H1 (cell line): ENCODE measurements at regions not wholly inside any gene's neighbourhood (a gene's known extent, or its start where the extent isn't known, plus 50 kb on each side); places are given as distances from the start of the nearest gene placed in this dataset.

Experiments used
- CTCF ChIA-PET: fragments of 300-600 bp; sonication (Branson Sonifier 250); formaldehyde crosslinking; loops from one replicate; lab custom pipeline; 2021; ENCODE audit not compliant: partially characterized antibody; lab: Charles Lee
- POLR2A ChIA-PET: fragments of 300-600 bp; sonication (Branson Sonifier 250); formaldehyde crosslinking; loops from one replicate; lab custom pipeline; 2021; ENCODE audit warnings: inconsistent platforms; ENCODE audit not compliant: partially characterized antibody; lab: Charles Lee
- DNase-seq, 2 experiments: peaks; one replicate each; pipeline versions ENCODE4 v3.0.0 to v3.0.0-alpha.2; 2010 to 2022; ENCODE audit warnings: low spot score in 2 of 2, low read depth in 1 of 2, mixed read lengths in 1 of 2
- FAIRE-seq: peaks from 2 replicates; lab custom pipeline; 2011; peaks lifted over from hg19 to GRCh38; lab: Jason Lieb, UNC
- H2AFZ ChIP-seq: 2 replicates; pipeline ENCODE4 v1.8.1; 2012; ENCODE audit warnings: low read length, inconsistent platforms
- H2AK5ac ChIP-seq: 2 replicates; pipeline ENCODE4 v1.6.1; 2013; ENCODE audit warnings: low read depth, low read length
- H2BK120ac ChIP-seq: replicated peaks from 2 replicates; pipeline ENCODE3; 2013; ENCODE audit warnings: low read depth, low read length, inconsistent platforms
- H2BK12ac ChIP-seq: 2 replicates; pipeline ENCODE4 v1.6.1; 2013; ENCODE audit warnings: low read depth, low read length
- H2BK15ac ChIP-seq: 2 replicates; pipeline ENCODE4 v1.6.1; 2013; ENCODE audit warnings: low read length
- H2BK20ac ChIP-seq: 2 replicates; pipeline ENCODE4 v1.6.1; 2013; ENCODE audit warnings: low read length
- H2BK5ac ChIP-seq: 2 replicates; pipeline ENCODE4 v1.6.1; 2013; ENCODE audit warnings: low read depth, low read length
- H3K14ac ChIP-seq: 2 replicates; pipeline ENCODE4 v1.6.1; 2013; ENCODE audit warnings: inconsistent platforms; ENCODE audit not compliant: insufficient read length
- H3K18ac ChIP-seq: 2 replicates; pipeline ENCODE4 v1.6.1; 2013; ENCODE audit warnings: low read length; ENCODE audit errors: extremely low read depth
- H3K23ac ChIP-seq: 2 replicates; pipeline ENCODE4 v1.6.1; 2013; ENCODE audit warnings: inconsistent platforms; ENCODE audit not compliant: insufficient read length
- H3K23me2 ChIP-seq: 2 replicates; pipeline ENCODE4 v1.6.1; 2013; ENCODE audit warnings: low read depth, low read length
- H3K27ac ChIP-seq: 2 replicates; pipeline ENCODE4 v1.6.1; 2011; ENCODE audit warnings: low read depth, low read length, inconsistent platforms
- H3K27me3 ChIP-seq, 4 experiments: replicated peaks in 1 of 4; 1 replicate in 1 of 4; 2 replicates in 3 of 4; pipeline versions ENCODE4 v1.6.1 to v1.8.1; 2011 to 2013; ENCODE audit warnings: low read length in 3 of 4, mild to moderate bottlenecking in 3 of 4, inconsistent platforms in 2 of 4, mixed read lengths in 2 of 4, moderate library complexity in 1 of 4; ENCODE audit not compliant: control insufficient read depth in 3 of 4, insufficient read depth in 3 of 4; ENCODE audit errors: extremely low read depth in 1 of 4
- H3K36me3 ChIP-seq, 4 experiments: 2 replicates each; pipeline versions ENCODE4 v1.6.1 to v1.8.1; 2011 to 2013; ENCODE audit warnings: mild to moderate bottlenecking in 4 of 4, low read length in 3 of 4, moderate library complexity in 2 of 4, control low read depth in 1 of 4, inconsistent platforms in 1 of 4; ENCODE audit not compliant: insufficient read depth in 4 of 4, control insufficient read depth in 2 of 4
- H3K4ac ChIP-seq: replicated peaks from 2 replicates; pipeline ENCODE3; 2013; ENCODE audit warnings: low read length, low read depth, mixed read lengths, inconsistent platforms; ENCODE audit not compliant: insufficient read length
- H3K4me1 ChIP-seq, 4 experiments: replicated peaks in 1 of 4; 1 replicate in 1 of 4; 2 replicates in 3 of 4; pipeline versions ENCODE4 v1.6.1 to v1.8.1; 2011 to 2013; ENCODE audit warnings: low read length in 3 of 4, inconsistent platforms in 2 of 4, mixed read lengths in 1 of 4; ENCODE audit not compliant: insufficient read depth in 4 of 4, control insufficient read depth in 3 of 4
- H3K4me2 ChIP-seq, 2 experiments: 2 replicates each; pipeline versions ENCODE4 v1.6.1 to v1.8.1; 2011 to 2013; ENCODE audit warnings: low read depth in 2 of 2, low read length in 2 of 2, control low read depth in 1 of 2, inconsistent platforms in 1 of 2, mild to moderate bottlenecking in 1 of 2; ENCODE audit not compliant: insufficient read depth in 1 of 2
- H3K4me3 ChIP-seq, 4 experiments: fragments of 200-600, 300-600 bp in 1 of 4; sonication (generic), shearing (Covaris generic), sonication (Bioruptor Twin) in 1 of 4; 2 replicates each; pipeline versions ENCODE4 v1.5.1 to v1.8.1; 2011 to 2016; ENCODE audit warnings: low read length in 4 of 4, low read depth in 3 of 4, control low read depth in 2 of 4, inconsistent platforms in 2 of 4, mild to moderate bottlenecking in 2 of 4, mixed read lengths in 1 of 4, moderate library complexity in 1 of 4; ENCODE audit not compliant: insufficient read depth in 2 of 4; ENCODE audit errors: extremely low read depth in 1 of 4
- H3K56ac ChIP-seq: replicated peaks from 2 replicates; pipeline ENCODE3; 2013; ENCODE audit warnings: low read depth, mild to moderate bottlenecking, mixed read lengths, low read length, inconsistent platforms; ENCODE audit not compliant: insufficient read length
- H3K79me1 ChIP-seq: 2 replicates; pipeline ENCODE4 v1.6.1; 2013; ENCODE audit warnings: low read depth, low read length, control low read depth
- H3K79me2 ChIP-seq, 2 experiments: 2 replicates each; pipeline versions ENCODE4 v1.6.1 to v1.8.1; 2012 to 2013; ENCODE audit warnings: low read length in 2 of 2, mild to moderate bottlenecking in 2 of 2, inconsistent platforms in 1 of 2; ENCODE audit not compliant: insufficient read depth in 2 of 2, control insufficient read depth in 1 of 2
- H3K9ac ChIP-seq, 4 experiments: replicated peaks in 1 of 4; 1 replicate in 1 of 4; 2 replicates in 3 of 4; pipeline versions ENCODE4 v1.6.1 to v1.8.1; 2011 to 2013; ENCODE audit warnings: low read depth in 3 of 4, low read length in 3 of 4, control low read depth in 2 of 4, mild to moderate bottlenecking in 2 of 4, moderate library complexity in 2 of 4, inconsistent platforms in 1 of 4; ENCODE audit errors: extremely low read depth in 1 of 4
- H3K9me3 ChIP-seq, 2 experiments: 2 replicates each; pipeline versions ENCODE4 v1.6.1 to v1.8.1; 2012 to 2013; ENCODE audit warnings: mild to moderate bottlenecking in 2 of 2, moderate library complexity in 2 of 2, control low read depth in 1 of 2, inconsistent platforms in 1 of 2, low read depth in 1 of 2, low read length in 1 of 2, mixed read lengths in 1 of 2; ENCODE audit not compliant: insufficient read depth in 2 of 2
- H4K20me1 ChIP-seq, 2 experiments: replicated peaks in 1 of 2; 2 replicates each; pipeline versions ENCODE3 to v1.8.1; 2011 to 2013; ENCODE audit warnings: inconsistent platforms in 2 of 2, low read length in 2 of 2, mild to moderate bottlenecking in 1 of 2; ENCODE audit not compliant: insufficient read depth in 2 of 2, control insufficient read depth in 1 of 2
- H4K5ac ChIP-seq: 2 replicates; pipeline ENCODE4 v1.6.1; 2013; ENCODE audit warnings: low read length, low read depth, mixed read lengths, inconsistent platforms; ENCODE audit not compliant: insufficient read length
- H4K8ac ChIP-seq: 2 replicates; pipeline ENCODE4 v1.8.0; 2013; ENCODE audit warnings: mild to moderate bottlenecking, moderate library complexity, low read length, inconsistent platforms; ENCODE audit not compliant: insufficient read depth; ENCODE audit errors: extremely low read depth
- H4K91ac ChIP-seq: replicated peaks from 2 replicates; pipeline ENCODE3; 2013; ENCODE audit warnings: low read length, mixed read lengths, inconsistent platforms; ENCODE audit not compliant: insufficient read length
- CBX8 ChIP-seq: fragments of 300-800, 300-1000 bp; sonication (generic); IDR thresholded peaks from 2 replicates; pipeline ENCODE4 v1.7.1; 2016; ENCODE audit warnings: low read depth, low read length, borderline replicate concordance
- CHD2 ChIP-seq: IDR thresholded peaks from 2 replicates; pipeline ENCODE4 v1.6.1; 2012; ENCODE audit warnings: low read length, improper control_type of control experiment
- CREB1 ChIP-seq: IDR thresholded peaks from 2 replicates; pipeline ENCODE4 v1.6.1; 2012; ENCODE audit warnings: inconsistent platforms
- EZH2 ChIP-seq: fragments of 200-600 bp; sonication (generic); IDR thresholded peaks from 2 replicates; pipeline ENCODE4 v1.7.1; 2012; ENCODE audit warnings: low read depth, mild to moderate bottlenecking, moderate library complexity, low read length, inconsistent platforms; ENCODE audit not compliant: severe bottlenecking
- JUND ChIP-seq: IDR thresholded peaks from 2 replicates; pipeline ENCODE4 v1.6.1; 2011; ENCODE audit warnings: mild to moderate bottlenecking, improper control_type of control experiment, low read length
- MAX ChIP-seq: IDR thresholded peaks from 2 replicates; pipeline ENCODE4 v1.6.1; 2012; ENCODE audit warnings: inconsistent platforms
- NRF1 ChIP-seq: IDR thresholded peaks from 2 replicates; pipeline ENCODE4 v1.6.1; 2011; ENCODE audit warnings: mild to moderate bottlenecking, low read depth, low read length, improper control_type of control experiment
- POLR2A ChIP-seq, 2 experiments: IDR thresholded peaks; 1 replicate in 1 of 2; 2 replicates in 1 of 2; pipeline ENCODE4 v1.6.1; 2011; ENCODE audit warnings: low read depth in 2 of 2, low read length in 2 of 2, mild to moderate bottlenecking in 2 of 2; ENCODE audit errors: control extremely low read depth in 1 of 2
- POLR2AphosphoS5 ChIP-seq: IDR thresholded peaks from 2 replicates; pipeline ENCODE4 v1.6.1; 2011; ENCODE audit warnings: low read depth, low read length
- POU5F1 ChIP-seq: IDR thresholded peaks from 2 replicates; pipeline ENCODE4 v1.6.1; 2011; ENCODE audit warnings: low read depth, mild to moderate bottlenecking, low read length, moderate library complexity
- RNF2 ChIP-seq: fragments of 200-900, 300-1000 bp; sonication (generic); IDR thresholded peaks from 2 replicates; pipeline ENCODE4 v1.7.1; 2016; ENCODE audit warnings: borderline replicate concordance, low read depth, mild to moderate bottlenecking, antibody characterized with exemption, low read length; ENCODE audit not compliant: poor library complexity, severe bottlenecking; ENCODE audit errors: missing control alignments
- SIN3A ChIP-seq, 2 experiments: IDR thresholded peaks in 1 of 2; conservative IDR thresholded peaks in 1 of 2; 2 replicates each; pipeline ENCODE4 v1.6.1; 2011 to 2012; ENCODE audit warnings: low read length in 2 of 2, improper control_type of control experiment in 1 of 2, low read depth in 1 of 2, mild to moderate bottlenecking in 1 of 2
- SIX5 ChIP-seq: IDR thresholded peaks from 2 replicates; pipeline ENCODE4 v1.6.1; 2011; ENCODE audit warnings: mild to moderate bottlenecking, low read depth, low read length
- SP1 ChIP-seq: IDR thresholded peaks from 2 replicates; pipeline ENCODE4 v1.6.1; 2011; ENCODE audit warnings: low read depth, low read length
- SP2 ChIP-seq: IDR thresholded peaks from 2 replicates; pipeline ENCODE4 v1.6.1; 2012; ENCODE audit warnings: mild to moderate bottlenecking, low read length, inconsistent platforms
- TCF12 ChIP-seq: IDR thresholded peaks from 2 replicates; pipeline ENCODE4 v1.6.1; 2011; ENCODE audit warnings: low read depth, mild to moderate bottlenecking, low read length
- WGBS, 2 experiments: shearing (Covaris generic) in 1 of 2; methylation state at CpG; one replicate each; pipeline versions ENCODE4 v1.1.6 to v1.1.7; 2013 to 2015; ENCODE audit warnings: low lambda C conversion rate in 2 of 2, mixed read lengths in 2 of 2, inconsistent platforms in 1 of 2, low coverage in 1 of 2, missing lambda C conversion rate in 1 of 2; ENCODE audit not compliant: insufficient replicate concordance in 2 of 2, insufficient coverage in 1 of 2, insufficient read length in 1 of 2; ENCODE audit errors: extremely low coverage in 1 of 2, missing lambda C conversion rate in 1 of 2; 5-methylcytosine and 5-hydroxymethylcytosine counted together

- Histone ChIP-seq H3K18ac (no peak overlapping the region), H2AK5ac (no peak overlapping the region), H3K79me1 (no peaks in the 10 kb centered on the region), H2AFZ (no peak overlapping the region), H3K4me1 (no peaks in the 10 kb centered on the region), H3K23ac (no peak overlapping the region), H3K4ac (no peak overlapping the region), H3K36me3 (no peaks in the 10 kb centered on the region), H3K9me3 (no peaks in the 10 kb centered on the region), H4K20me1 (no peaks in the 10 kb centered on the region), H3K27ac (no peak overlapping the region), H2BK15ac (no peak overlapping the region), H3K79me2 (no peaks in the 10 kb centered on the region), H3K14ac (no peak overlapping the region), H2BK120ac (no peak overlapping the region), H2BK20ac (no peak overlapping the region), H4K5ac (no peak overlapping the region), H4K8ac (no peak overlapping the region), H3K4me3 (no peak overlapping the region), H4K91ac (no peak overlapping the region), H3K4me2 (no peak overlapping the region), H3K23me2 (no peaks in the 10 kb centered on the region), H3K9ac (no peak overlapping the region), H3K56ac (no peak overlapping the region), H2BK5ac (no peak overlapping the region), H3K27me3 (no peaks in the 10 kb centered on the region), H2BK12ac (no peak overlapping the region)
- POLR2A ChIA-PET, result no interaction called here
- DNase-seq, result no peak
- FAIRE-seq, result no peak
- 98% methylated on average over 6 of the region's 6 CpGs; no CpG with 5 or more reads in 1 of the 2 experiments for WGBS, 2 experiments
- CTCF ChIA-PET, result no interaction called here
- TF ChIP-seq SIX5 (no peak), EZH2 (no peak), SP2 (no peak), CBX8 (no peak), CREB1 (no peak), POLR2A (IDR thresholded peaks at IDR 0.05; ENCODE audit: control extremely low read depth in 1 of 2, low read depth in 2 of 2, low read length in 2 of 2) (no peak), TCF12 (no peak), JUND (no peak), SIN3A (conservative IDR thresholded peaks at IDR 0.05 in 1 of 2, IDR thresholded peaks at IDR 0.05 in 1 of 2; ENCODE audit: low read depth in 1 of 2, low read length in 2 of 2) (no peak), NRF1 (no peak), POU5F1 (no peak), SP1 (no peak), RNF2 (no peak), CHD2 (no peak), POLR2AphosphoS5 (no peak), MAX (no peak)
These were observed 435.4 kb downstream of the BRD1 start for GRCh38 chr22:49392247-49392646.
